ENCODE measurements at regions not wholly inside any gene's neighbourhood (a gene's known extent, or its start where the extent isn't known, plus 50 kb on each side); places are given as distances from the start of the nearest gene placed in this dataset.

DNA sequence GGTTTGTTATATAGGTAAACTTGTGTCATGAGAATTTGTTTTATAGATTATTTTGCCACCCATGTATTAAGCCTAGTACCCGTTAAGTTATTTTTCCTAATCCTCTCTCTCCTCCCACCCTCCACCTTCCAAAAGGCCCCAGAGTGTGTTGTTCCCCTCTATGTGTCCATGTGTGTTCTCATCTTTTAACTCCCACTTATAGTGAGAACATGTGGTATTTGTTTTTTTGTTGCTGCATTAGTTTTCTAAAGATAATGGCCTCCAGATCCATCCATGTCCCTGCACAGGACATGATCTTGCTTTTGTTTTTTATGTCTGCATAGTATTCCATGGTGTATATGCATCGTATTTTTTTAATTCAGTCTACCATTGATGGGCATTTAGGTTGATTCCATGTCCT is 1075.6 kb upstream of the CNTNAP5 start:
- Mint-ChIP-seq H3K36me3 (ENCODE audit: unreplicated experiment) (no peaks in the 10 kb centered on the region), H3K9me3 (ENCODE audit: unreplicated experiment) (no peaks in the 10 kb centered on the region), H3K27me3 (ENCODE audit: unreplicated experiment) (no peaks in the 10 kb centered on the region), H3K4me3 (ENCODE audit: unreplicated experiment) (no peak overlapping the region), H3K4me1 (ENCODE audit: unreplicated experiment) (no peaks in the 10 kb centered on the region), H3K27ac (ENCODE audit: unreplicated experiment) (no peak overlapping the region)
- TF ChIP-seq, protein P1, sequence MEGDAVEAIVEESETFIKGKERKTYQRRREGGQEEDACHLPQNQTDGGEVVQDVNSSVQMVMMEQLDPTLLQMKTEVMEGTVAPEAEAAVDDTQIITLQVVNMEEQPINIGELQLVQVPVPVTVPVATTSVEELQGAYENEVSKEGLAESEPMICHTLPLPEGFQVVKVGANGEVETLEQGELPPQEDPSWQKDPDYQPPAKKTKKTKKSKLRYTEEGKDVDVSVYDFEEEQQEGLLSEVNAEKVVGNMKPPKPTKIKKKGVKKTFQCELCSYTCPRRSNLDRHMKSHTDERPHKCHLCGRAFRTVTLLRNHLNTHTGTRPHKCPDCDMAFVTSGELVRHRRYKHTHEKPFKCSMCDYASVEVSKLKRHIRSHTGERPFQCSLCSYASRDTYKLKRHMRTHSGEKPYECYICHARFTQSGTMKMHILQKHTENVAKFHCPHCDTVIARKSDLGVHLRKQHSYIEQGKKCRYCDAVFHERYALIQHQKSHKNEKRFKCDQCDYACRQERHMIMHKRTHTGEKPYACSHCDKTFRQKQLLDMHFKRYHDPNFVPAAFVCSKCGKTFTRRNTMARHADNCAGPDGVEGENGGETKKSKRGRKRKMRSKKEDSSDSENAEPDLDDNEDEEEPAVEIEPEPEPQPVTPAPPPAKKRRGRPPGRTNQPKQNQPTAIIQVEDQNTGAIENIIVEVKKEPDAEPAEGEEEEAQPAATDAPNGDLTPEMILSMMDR (IDR thresholded peaks at IDR 0.05): no peak
- DNase-seq (ENCODE audit: extremely low spot score, unreplicated experiment): no peak

DNA sequence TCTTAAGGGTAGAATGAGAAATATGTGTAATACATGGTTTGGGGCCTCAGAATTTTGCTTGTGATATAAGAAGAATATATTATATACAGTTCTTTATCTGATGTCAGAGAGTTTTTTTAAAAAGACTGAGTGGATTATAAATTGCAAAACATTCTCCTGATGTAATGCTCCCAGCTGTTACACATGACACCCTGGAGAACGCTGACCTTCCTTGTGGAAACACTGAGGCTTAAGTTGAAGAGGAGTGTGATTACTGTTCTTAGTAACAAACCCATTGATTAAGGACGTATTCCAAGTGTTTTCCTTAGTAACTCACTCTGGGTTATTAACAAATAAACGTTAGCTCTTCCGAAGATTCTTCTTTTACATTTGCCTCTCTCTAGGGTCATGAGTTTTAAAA is 1069.3 kb upstream of the CNTNAP5 start:
- TF ChIP-seq, protein P1 (IDR thresholded peaks at IDR 0.05): no peak
- Mint-ChIP-seq H3K36me3 (ENCODE audit: unreplicated experiment) (no peaks in the 10 kb centered on the region), H3K27ac (ENCODE audit: unreplicated experiment) (no peak overlapping the region), H3K27me3 (ENCODE audit: unreplicated experiment) (no peaks in the 10 kb centered on the region), H3K4me3 (ENCODE audit: unreplicated experiment) (no peak overlapping the region), H3K9me3 (ENCODE audit: unreplicated experiment) (no peaks in the 10 kb centered on the region), H3K4me1 (ENCODE audit: unreplicated experiment) (no peaks in the 10 kb centered on the region)
- DNase-seq (ENCODE audit: extremely low spot score, unreplicated experiment): no peak

DNA sequence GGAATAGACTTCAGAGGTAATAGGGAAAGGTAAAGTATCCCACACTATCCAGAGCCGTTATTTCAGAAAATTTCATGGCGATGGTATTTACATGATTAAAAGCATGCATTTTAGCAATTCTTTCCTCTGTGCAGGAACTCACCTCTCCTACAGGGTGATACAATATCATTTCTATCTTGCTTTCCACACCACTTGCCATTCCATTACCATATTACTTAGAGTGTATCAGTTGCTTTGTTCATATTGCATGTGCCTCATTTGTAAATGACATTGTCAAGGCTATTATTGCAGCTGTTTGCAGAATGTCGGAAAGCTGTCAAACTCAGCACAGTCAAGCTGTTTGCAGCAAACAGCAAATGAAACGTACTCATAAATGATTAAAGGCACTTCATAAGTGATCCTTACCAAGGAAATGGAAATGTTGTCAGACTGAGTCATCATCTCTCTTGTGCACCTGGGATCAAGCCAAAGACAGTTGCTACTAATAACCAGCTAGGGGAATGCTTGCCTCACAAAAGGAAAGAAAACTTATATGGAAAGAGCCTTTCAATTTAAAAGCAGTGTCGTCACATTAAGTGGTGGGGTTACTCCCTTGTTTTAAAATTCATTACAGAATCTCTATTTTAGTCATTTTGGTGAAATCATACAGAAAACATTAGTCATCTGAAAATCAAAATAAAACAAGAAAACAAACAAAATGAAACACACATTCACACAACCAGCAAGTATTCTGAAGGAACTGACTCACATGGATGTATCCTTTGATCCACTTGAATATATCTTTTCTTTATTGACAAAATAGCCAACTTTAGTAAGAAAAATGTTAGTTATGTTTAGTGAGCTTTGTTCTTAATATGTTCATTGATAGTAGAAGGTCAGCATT is 1064.1 kb upstream of the CNTNAP5 start:
- no peaks in the 10 kb centered on the region for H3K9me3 Mint-ChIP-seq (ENCODE audit: unreplicated experiment)
- DNase-seq (ENCODE audit: extremely low spot score, unreplicated experiment): no peak

DNA sequence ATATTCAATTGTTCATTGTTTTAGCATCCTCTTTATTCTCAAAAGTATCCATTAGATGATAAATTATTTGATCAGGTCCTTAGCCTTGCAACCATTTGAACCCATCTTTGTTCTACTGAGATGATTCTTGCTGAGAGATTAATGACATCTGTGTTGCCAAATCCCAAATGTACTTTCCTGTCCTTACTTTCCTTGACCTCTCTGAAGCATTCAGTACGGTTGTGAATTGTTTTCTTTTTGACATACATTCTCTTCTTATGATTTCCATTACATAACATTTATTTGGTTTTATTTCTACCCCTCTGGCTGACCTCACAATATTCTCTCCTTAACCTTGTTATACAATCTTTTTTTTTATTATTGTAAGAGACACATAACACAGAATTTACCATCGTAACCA is 1058.6 kb upstream of the CNTNAP5 start:
- H3K36me3 Mint-ChIP-seq (ENCODE audit: unreplicated experiment): no peaks in the 10 kb centered on the region
- no peaks in the 10 kb centered on the region for H3K4me1 Mint-ChIP-seq (ENCODE audit: unreplicated experiment)
- no peaks in the 10 kb centered on the region for H3K27me3 Mint-ChIP-seq (ENCODE audit: unreplicated experiment)
- H3K9me3 Mint-ChIP-seq (ENCODE audit: unreplicated experiment): peaks cover 24% of the 10 kb centered on the region
- TF ChIP-seq, protein P1 (IDR thresholded peaks at IDR 0.05): no peak
- H3K27ac Mint-ChIP-seq (ENCODE audit: unreplicated experiment): no peak overlapping the region
- H3K4me3 Mint-ChIP-seq (ENCODE audit: unreplicated experiment): no peak overlapping the region
- DNase-seq (ENCODE audit: extremely low spot score, unreplicated experiment): no peak

More for the DNA sequence above, 1064.1 kb upstream of the CNTNAP5 start:
- H3K27me3 Mint-ChIP-seq (ENCODE audit: unreplicated experiment): no peaks in the 10 kb centered on the region
- H3K4me3 Mint-ChIP-seq (ENCODE audit: unreplicated experiment): no peak overlapping the region
- H3K4me1 Mint-ChIP-seq (ENCODE audit: unreplicated experiment): no peaks in the 10 kb centered on the region
- TF ChIP-seq, protein P1 (IDR thresholded peaks at IDR 0.05): no peak
- H3K36me3 Mint-ChIP-seq (ENCODE audit: unreplicated experiment): no peaks in the 10 kb centered on the region
- H3K27ac Mint-ChIP-seq (ENCODE audit: unreplicated experiment): no peak overlapping the region

DNA sequence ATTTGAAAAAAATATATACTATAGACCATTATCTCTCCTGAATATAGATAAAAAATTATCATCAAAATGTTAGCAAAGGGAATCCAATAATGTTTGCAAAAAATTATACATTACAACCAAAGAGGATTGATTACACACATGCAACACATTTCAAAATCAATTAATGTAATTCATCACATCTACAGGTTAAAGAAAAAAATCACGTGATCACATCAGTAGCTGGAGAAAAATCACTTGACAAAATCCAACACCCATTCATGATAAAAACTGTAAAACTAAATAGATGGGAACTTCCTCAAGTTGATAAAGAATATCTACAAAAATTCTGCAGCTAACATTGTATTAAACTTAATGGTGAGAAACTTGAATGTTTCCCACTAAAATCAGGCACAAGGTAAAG is 1047.5 kb upstream of the CNTNAP5 start:
- DNase-seq (ENCODE audit: extremely low spot score, unreplicated experiment): no peak
- H3K27ac Mint-ChIP-seq (ENCODE audit: unreplicated experiment): no peak overlapping the region
- TF ChIP-seq, protein P1 (IDR thresholded peaks at IDR 0.05): no peak
- H3K4me3 Mint-ChIP-seq (ENCODE audit: unreplicated experiment): no peak overlapping the region
- peaks cover 5% of the 10 kb centered on the region for H3K9me3 Mint-ChIP-seq (ENCODE audit: unreplicated experiment)
- H3K36me3 Mint-ChIP-seq (ENCODE audit: unreplicated experiment): no peaks in the 10 kb centered on the region
- no peaks in the 10 kb centered on the region for H3K4me1 Mint-ChIP-seq (ENCODE audit: unreplicated experiment)
- no peaks in the 10 kb centered on the region for H3K27me3 Mint-ChIP-seq (ENCODE audit: unreplicated experiment)

Measured in osteocyte (in vitro differentiated cells).